IMR-90 (cell line): ENCODE measurements at regions not wholly inside any gene's neighbourhood (a gene's known extent, or its start where the extent isn't known, plus 50 kb on each side); places are given as distances from the start of the nearest gene placed in this dataset.

ENCODE experiments used
- ATAC-seq: fragments of 200-7000 bp; cut with Tn5 transposase; 2 replicates; pipeline ENCODE4 v1.9.1; 2020; ENCODE audit warnings: low read depth, mild to moderate bottlenecking, moderate library complexity
- BruUV-seq: library from RNA; stranded (reverse); fragments of 400-500 nt; replicated peaks from 2 replicates; lab custom pipeline; 2021; lab: Mats Ljungman, UMichigan
- CTCF ChIA-PET: fragments of 300-600 bp; formaldehyde crosslinking; extraction: SDS; loops from one replicate; lab custom pipeline; 2021; ENCODE audit warnings: antibody characterized with exemption; lab: Yijun Ruan, JAX
- POLR2A ChIA-PET: fragments of 300-600 bp; sonication (Branson Sonifier 250); formaldehyde crosslinking; loops from one replicate; lab custom pipeline; 2022; ENCODE audit warnings: antibody characterized with exemption; ENCODE audit not compliant: unreplicated experiment; lab: Charles Lee
- DNase-seq: peaks from one replicate; pipeline ENCODE4 v3.0.0; 2013
- H2AFZ ChIP-seq: replicated peaks from 2 replicates; pipeline ENCODE3; 2013; ENCODE audit warnings: low read length, mild to moderate bottlenecking; ENCODE audit not compliant: poor library complexity
- H2AK5ac ChIP-seq: 2 replicates; pipeline ENCODE4 v1.6.1; 2013; ENCODE audit warnings: low read depth, low read length, inconsistent platforms
- H2AK9ac ChIP-seq: replicated peaks from 2 replicates; pipeline ENCODE3; 2013; ENCODE audit warnings: mild to moderate bottlenecking, low read depth, low read length, moderate library complexity; ENCODE audit not compliant: poor library complexity
- H2BK120ac ChIP-seq: 2 replicates; pipeline ENCODE4 v1.6.1; 2013; ENCODE audit warnings: low read depth, low read length, inconsistent platforms
- H2BK15ac ChIP-seq: 3 replicates; pipeline ENCODE4 v1.6.1; 2013; ENCODE audit warnings: low read depth, low read length, inconsistent platforms
- H2BK20ac ChIP-seq: 2 replicates; pipeline ENCODE4 v1.6.1; 2013; ENCODE audit warnings: low read depth, mild to moderate bottlenecking, inconsistent platforms, low read length, moderate library complexity
- H2BK5ac ChIP-seq: 2 replicates; pipeline ENCODE4 v1.6.1; 2013; ENCODE audit warnings: mild to moderate bottlenecking, low read depth, low read length, inconsistent platforms; ENCODE audit not compliant: poor library complexity, severe bottlenecking
- H3K14ac ChIP-seq: replicated peaks from 2 replicates; pipeline ENCODE4 v1.6.1; 2013; ENCODE audit warnings: low read depth, low read length, inconsistent platforms
- H3K18ac ChIP-seq: 2 replicates; pipeline ENCODE4 v1.6.1; 2013; ENCODE audit warnings: low read depth, low read length, control low read depth
- H3K23ac ChIP-seq: 2 replicates; pipeline ENCODE4 v1.6.1; 2013; ENCODE audit warnings: low read depth, low read length, inconsistent platforms
- H3K27ac ChIP-seq: 2 replicates; pipeline ENCODE4 v1.5.1; 2013; ENCODE audit warnings: mild to moderate bottlenecking, control low read depth, low read length; ENCODE audit not compliant: insufficient read depth
- H3K27me3 ChIP-seq: 2 replicates; pipeline ENCODE4 v1.6.1; 2013; ENCODE audit warnings: low read length; ENCODE audit not compliant: control insufficient read depth, insufficient read depth
- H3K36me3 ChIP-seq: 2 replicates; pipeline ENCODE4 v1.6.1; 2013; ENCODE audit warnings: low read length, mixed read lengths; ENCODE audit not compliant: control insufficient read depth, insufficient read depth
- H3K4ac ChIP-seq: 2 replicates; pipeline ENCODE4 v1.6.1; 2013; ENCODE audit warnings: low read depth, low read length, inconsistent platforms
- H3K4me1 ChIP-seq: 2 replicates; pipeline ENCODE4 v1.6.1; 2013; ENCODE audit warnings: low read length, mixed read lengths; ENCODE audit not compliant: control insufficient read depth, insufficient read depth
- H3K4me2 ChIP-seq: 2 replicates; pipeline ENCODE4 v1.6.1; 2013; ENCODE audit warnings: low read depth, mild to moderate bottlenecking, control low read depth, low read length, moderate library complexity
- H3K4me3 ChIP-seq: 2 replicates; pipeline ENCODE4 v1.5.1; 2013; ENCODE audit warnings: low read depth, mild to moderate bottlenecking, control low read depth, low read length, moderate library complexity; ENCODE audit not compliant: insufficient read depth
- H3K56ac ChIP-seq: 2 replicates; pipeline ENCODE4 v1.6.1; 2013; ENCODE audit warnings: low read length, inconsistent platforms; ENCODE audit not compliant: insufficient read depth; ENCODE audit errors: extremely low read depth
- H3K79me1 ChIP-seq, 2 experiments: 2 replicates each; pipeline ENCODE4 v1.6.1; 2013; ENCODE audit warnings: low read length in 2 of 2, inconsistent platforms in 1 of 2, low read depth in 1 of 2
- H3K9ac ChIP-seq: 2 replicates; pipeline ENCODE4 v1.6.1; 2013; ENCODE audit warnings: low read depth, low read length, control low read depth
- H3K9me1 ChIP-seq: 2 replicates; pipeline ENCODE4 v1.6.1; 2013; ENCODE audit warnings: low read length, inconsistent platforms; ENCODE audit not compliant: insufficient read depth
- H3K9me3 ChIP-seq: 2 replicates; pipeline ENCODE4 v1.6.1; 2013; ENCODE audit warnings: low read length; ENCODE audit not compliant: control insufficient read depth, insufficient read depth
- H4K20me1 ChIP-seq: 2 replicates; pipeline ENCODE4 v1.6.1; 2013; ENCODE audit warnings: low read length, inconsistent platforms; ENCODE audit not compliant: insufficient read depth
- H4K5ac ChIP-seq: 2 replicates; pipeline ENCODE4 v1.6.1; 2013; ENCODE audit warnings: mild to moderate bottlenecking, low read depth, low read length, control low read depth
- H4K8ac ChIP-seq, 2 experiments: 2 replicates each; pipeline ENCODE4 v1.6.1; 2013; ENCODE audit warnings: low read depth in 2 of 2, low read length in 2 of 2, control low read depth in 1 of 2, inconsistent platforms in 1 of 2
- H4K91ac ChIP-seq: 2 replicates; pipeline ENCODE4 v1.6.1; 2013; ENCODE audit warnings: low read depth, low read length, inconsistent platforms; ENCODE audit not compliant: insufficient read depth
- CEBPB ChIP-seq: IDR thresholded peaks from 2 replicates; pipeline ENCODE4 v1.6.1; 2012; ENCODE audit warnings: low read depth, low read length, improper control_type of control experiment
- MAFK ChIP-seq: IDR thresholded peaks from 2 replicates; pipeline ENCODE4 v1.6.1; 2012; ENCODE audit warnings: low read depth, low read length, improper control_type of control experiment
- MAZ ChIP-seq: IDR thresholded peaks from 2 replicates; pipeline ENCODE4 v1.6.1; 2012; ENCODE audit warnings: low read depth, mild to moderate bottlenecking, low read length, improper control_type of control experiment, moderate library complexity, borderline replicate concordance
- MXI1 ChIP-seq: IDR thresholded peaks from 2 replicates; pipeline ENCODE4 v1.6.1; 2012; ENCODE audit warnings: low read depth, mild to moderate bottlenecking, low read length, moderate library complexity, borderline replicate concordance
- POLR2A ChIP-seq: IDR thresholded peaks from 2 replicates; pipeline ENCODE4 v1.6.1; 2012; ENCODE audit warnings: mild to moderate bottlenecking, low read depth, low read length
- RAD21 ChIP-seq: IDR thresholded peaks from 2 replicates; pipeline ENCODE4 v1.6.1; 2012; ENCODE audit warnings: low read length, improper control_type of control experiment
- RFX5 ChIP-seq: IDR thresholded peaks from 2 replicates; pipeline ENCODE4 v1.8.0; 2012; ENCODE audit warnings: low read depth, mild to moderate bottlenecking, low read length, moderate library complexity
- SMC3 ChIP-seq: fragments of 150-350 bp; IDR thresholded peaks from 2 replicates; pipeline ENCODE4 v1.6.1; 2016; ENCODE audit warnings: low read depth, mild to moderate bottlenecking, antibody characterized with exemption, low read length, moderate library complexity
- WGBS, 2 experiments: methylation state at CpG; one replicate each; pipeline versions ENCODE4 v1.1.5 to v1.1.7; 2013; ENCODE audit warnings: missing lambda C conversion rate in 2 of 2; ENCODE audit not compliant: insufficient read length in 1 of 2; ENCODE audit errors: extremely low coverage in 2 of 2; 5-methylcytosine and 5-hydroxymethylcytosine counted together
- dilution Hi-C: fragments of 300-500 bp; cut with HindIII; formaldehyde crosslinking; loops from one replicate; pipeline ENCODE4 v1.14.3; 2018; ENCODE audit warnings: low sequenced_read_pairs; ENCODE audit not compliant: unreplicated experiment
- in situ Hi-C: fragments of 300-500 bp; cut with MboI; formaldehyde crosslinking; loops from 3 replicates; pipeline ENCODE4 v1.14.3; 2019; ENCODE audit warnings: low sequenced_read_pairs, inconsistent platforms, mixed read lengths
- intact Hi-C: fragments of 100-400 bp; cut with micrococcal nuclease; formaldehyde crosslinking; loops from 2 replicates; pipeline ENCODE4 v1.10.0; 2022
- TF ChIP-seq, protein P1 (sequence below): fragments of 150-350 bp; IDR thresholded peaks from 2 replicates; pipeline ENCODE4 v1.6.1; 2017; ENCODE audit warnings: mild to moderate bottlenecking, antibody characterized with exemption, low read length, low read depth
- TF ChIP-seq, protein P2 (sequence below): fragments of 150-350 bp; IDR thresholded peaks from 2 replicates; pipeline ENCODE4 v1.6.1; 2016; ENCODE audit warnings: low read depth, mild to moderate bottlenecking, low read length, moderate library complexity, borderline replicate concordance
- TF ChIP-seq, protein P3 (sequence below): conservative IDR thresholded peaks from 2 replicates; pipeline ENCODE4 v1.5.1; 2012; ENCODE audit warnings: mild to moderate bottlenecking, low read depth, low read length, improper control_type of control experiment

DNA sequence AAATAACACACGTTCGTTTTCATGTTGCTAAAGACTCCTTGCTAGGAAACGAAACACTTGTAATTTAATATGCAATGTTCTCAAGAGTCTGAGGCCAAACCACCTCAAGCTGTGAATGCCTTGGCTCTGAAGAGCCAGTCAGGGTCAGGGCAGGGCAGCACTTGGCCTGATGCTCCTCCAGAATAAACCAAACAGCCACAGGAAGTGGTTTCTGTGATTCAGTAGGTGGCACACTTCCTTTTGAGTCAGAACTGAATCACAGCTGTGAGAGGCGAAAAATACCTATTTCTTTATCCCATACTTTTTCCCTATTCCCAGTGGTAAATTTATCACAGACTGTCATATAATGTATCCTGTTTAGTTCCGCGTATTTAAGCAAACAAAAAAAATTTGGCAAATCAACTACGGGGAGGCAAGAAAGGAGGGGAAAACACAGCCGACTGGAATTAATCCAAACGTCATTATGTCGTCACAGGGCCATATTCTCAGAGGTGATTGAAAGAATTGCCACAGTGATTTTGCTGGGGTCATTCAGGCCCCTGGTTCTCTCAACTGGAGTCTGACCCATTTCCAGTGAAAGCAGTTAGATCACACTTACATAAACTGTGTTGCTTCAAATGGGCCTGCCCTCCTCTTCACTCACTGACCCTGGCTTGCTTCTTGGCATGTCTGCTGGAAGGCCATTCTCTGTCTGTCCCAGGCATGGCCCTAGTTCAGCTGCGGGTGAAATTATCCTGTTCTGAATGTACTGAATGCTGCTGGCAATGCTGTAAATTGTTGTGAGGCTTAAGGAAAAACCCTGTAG, 71.2 kb downstream of the ARRDC3 start (continued):
- TF ChIP-seq CEBPB (peak; percentile 78), MXI1 (no peak)

DNA sequence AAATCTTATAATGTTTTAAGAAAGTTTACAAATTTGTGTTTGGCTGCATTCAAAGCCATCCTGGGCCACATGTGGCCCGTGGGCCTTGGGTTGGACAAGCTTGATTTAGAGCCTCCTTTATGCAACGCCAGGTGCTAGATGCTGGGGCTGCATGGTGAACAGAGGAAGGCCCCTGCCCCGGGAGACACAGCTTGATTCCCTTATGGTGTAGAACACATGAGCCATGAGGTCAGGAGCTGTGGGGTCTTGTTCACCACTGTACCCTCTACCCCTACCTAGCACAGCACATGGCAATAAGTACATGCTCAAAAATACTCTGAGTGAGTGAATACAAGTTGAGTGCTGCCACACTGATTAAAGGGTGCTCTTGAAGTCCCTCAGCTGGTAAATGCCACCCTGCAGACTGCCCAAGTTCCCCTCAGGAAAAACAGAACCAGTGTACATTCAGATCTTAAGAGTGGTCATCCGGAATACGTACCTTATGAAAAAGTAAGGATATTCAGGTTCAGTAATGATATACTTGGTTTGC, 71.9 kb downstream of the ARRDC3 start:
- no peak for DNase-seq
- H3K18ac ChIP-seq: peak overlapping the region; percentile 89
- peak overlapping the region; percentile 63 for H3K4me2 ChIP-seq
- H3K14ac ChIP-seq: peak overlapping the region; percentile 92
- peaks cover 23% of the 10 kb centered on the region for H3K9me1 ChIP-seq
- TF ChIP-seq, protein P1, sequence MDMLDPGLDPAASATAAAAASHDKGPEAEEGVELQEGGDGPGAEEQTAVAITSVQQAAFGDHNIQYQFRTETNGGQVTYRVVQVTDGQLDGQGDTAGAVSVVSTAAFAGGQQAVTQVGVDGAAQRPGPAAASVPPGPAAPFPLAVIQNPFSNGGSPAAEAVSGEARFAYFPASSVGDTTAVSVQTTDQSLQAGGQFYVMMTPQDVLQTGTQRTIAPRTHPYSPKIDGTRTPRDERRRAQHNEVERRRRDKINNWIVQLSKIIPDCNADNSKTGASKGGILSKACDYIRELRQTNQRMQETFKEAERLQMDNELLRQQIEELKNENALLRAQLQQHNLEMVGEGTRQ: no peak
- TF ChIP-seq SMC3 (no peak), RFX5 (no peak), POLR2A (no peak), MXI1 (no peak), MAZ (no peak), RAD21 (no peak), MAFK (no peak)
- TF ChIP-seq, protein P2, sequence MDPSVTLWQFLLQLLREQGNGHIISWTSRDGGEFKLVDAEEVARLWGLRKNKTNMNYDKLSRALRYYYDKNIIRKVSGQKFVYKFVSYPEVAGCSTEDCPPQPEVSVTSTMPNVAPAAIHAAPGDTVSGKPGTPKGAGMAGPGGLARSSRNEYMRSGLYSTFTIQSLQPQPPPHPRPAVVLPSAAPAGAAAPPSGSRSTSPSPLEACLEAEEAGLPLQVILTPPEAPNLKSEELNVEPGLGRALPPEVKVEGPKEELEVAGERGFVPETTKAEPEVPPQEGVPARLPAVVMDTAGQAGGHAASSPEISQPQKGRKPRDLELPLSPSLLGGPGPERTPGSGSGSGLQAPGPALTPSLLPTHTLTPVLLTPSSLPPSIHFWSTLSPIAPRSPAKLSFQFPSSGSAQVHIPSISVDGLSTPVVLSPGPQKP: no peak
- TF ChIP-seq, protein P3, sequence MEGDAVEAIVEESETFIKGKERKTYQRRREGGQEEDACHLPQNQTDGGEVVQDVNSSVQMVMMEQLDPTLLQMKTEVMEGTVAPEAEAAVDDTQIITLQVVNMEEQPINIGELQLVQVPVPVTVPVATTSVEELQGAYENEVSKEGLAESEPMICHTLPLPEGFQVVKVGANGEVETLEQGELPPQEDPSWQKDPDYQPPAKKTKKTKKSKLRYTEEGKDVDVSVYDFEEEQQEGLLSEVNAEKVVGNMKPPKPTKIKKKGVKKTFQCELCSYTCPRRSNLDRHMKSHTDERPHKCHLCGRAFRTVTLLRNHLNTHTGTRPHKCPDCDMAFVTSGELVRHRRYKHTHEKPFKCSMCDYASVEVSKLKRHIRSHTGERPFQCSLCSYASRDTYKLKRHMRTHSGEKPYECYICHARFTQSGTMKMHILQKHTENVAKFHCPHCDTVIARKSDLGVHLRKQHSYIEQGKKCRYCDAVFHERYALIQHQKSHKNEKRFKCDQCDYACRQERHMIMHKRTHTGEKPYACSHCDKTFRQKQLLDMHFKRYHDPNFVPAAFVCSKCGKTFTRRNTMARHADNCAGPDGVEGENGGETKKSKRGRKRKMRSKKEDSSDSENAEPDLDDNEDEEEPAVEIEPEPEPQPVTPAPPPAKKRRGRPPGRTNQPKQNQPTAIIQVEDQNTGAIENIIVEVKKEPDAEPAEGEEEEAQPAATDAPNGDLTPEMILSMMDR: no peak
- H3K23ac ChIP-seq: peak overlapping the region; percentile 83
- ATAC-seq: peak; percentile 6
- H2AK5ac ChIP-seq: peak overlapping the region; percentile 97
- no peaks in the 10 kb centered on the region for H3K36me3 ChIP-seq
- WGBS, 2 experiments: 60% methylated on average over 1 of the region's 5 CpGs; no CpG with 5 or more reads in 1 of the 2 experiments
- dilution Hi-C loops (no loop called here), intact Hi-C loops (loop anchor here (1.0 kb wide), 1 partner anchor 69 kb away; no protein-coding TSS in a partner anchor), in situ Hi-C loops (no loop called here)
- H3K56ac ChIP-seq: peak overlapping the region; percentile 84
- H3K79me1 ChIP-seq: peaks cover 8 to 11% of the 10 kb centered on the region in 2 experiments; a peak in 3 of 4 replicates
- H4K8ac ChIP-seq: peak overlapping the region; percentile 85 to 94
- peak overlapping the region; percentile 33 for H2AK9ac ChIP-seq
- peak overlapping the region; percentile 97 for H2BK20ac ChIP-seq
- H3K4me3 ChIP-seq: no peak overlapping the region
- peak overlapping the region; percentile 98 for H2BK15ac ChIP-seq
- H3K9me3 ChIP-seq: no peaks in the 10 kb centered on the region
- peak overlapping the region; percentile 82 for H4K5ac ChIP-seq
- peak overlapping the region; percentile 96 for H3K4ac ChIP-seq
- peak overlapping the region; percentile 95 for H4K91ac ChIP-seq
- no peaks in the 10 kb centered on the region for H4K20me1 ChIP-seq
- H3K9ac ChIP-seq: peak overlapping the region; percentile 3
- no peaks in the 10 kb centered on the region for H3K27me3 ChIP-seq
- H2BK120ac ChIP-seq: peak overlapping the region; percentile 97
- H2AFZ ChIP-seq: peak overlapping the region; percentile 38
- ChIA-PET POLR2A (no interaction called here), CTCF (no interaction called here)
- H3K4me1 ChIP-seq: peaks cover 18% of the 10 kb centered on the region
- H3K27ac ChIP-seq: peak overlapping the region; percentile 68
- H2BK5ac ChIP-seq: peak overlapping the region; percentile 92
- BruUV-seq: no TSS peak
